ENCODE measurements at regions not wholly inside any gene's neighbourhood (a gene's known extent, or its start where the extent isn't known, plus 50 kb on each side); places are given as distances from the start of the nearest gene placed in this dataset.

DNA sequence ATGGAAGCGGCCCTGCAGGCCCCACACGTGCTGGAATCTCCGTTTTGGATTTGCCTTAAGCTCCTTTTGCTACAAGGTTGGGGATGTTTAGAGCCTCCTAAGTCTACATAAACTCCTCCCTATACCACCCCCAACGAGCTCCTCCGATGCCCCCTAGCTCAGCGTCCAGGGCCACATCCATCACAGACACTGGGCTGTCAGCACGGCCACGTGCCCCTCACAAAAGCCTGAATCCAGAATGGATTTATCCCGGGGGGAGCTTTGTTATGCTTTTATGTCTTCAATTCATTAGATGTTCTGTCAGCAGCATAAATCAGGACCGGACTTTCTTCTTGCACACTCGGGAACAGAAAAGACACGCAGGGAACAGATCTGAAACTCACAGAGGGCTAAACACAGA is 52.6 kb upstream of the CD82 start:
- TF ChIP-seq CTCF (IDR thresholded peaks at IDR 0.05; ENCODE audit: extremely low read depth, missing control alignments), result no peak
- no peak for DNase-seq (ENCODE audit: low spot score)

GRCh38 chr11:44515048-44515447 is 50.4 kb upstream of the CD82 start:
- no peak for DNase-seq (ENCODE audit: low spot score)
- TF ChIP-seq CTCF (IDR thresholded peaks at IDR 0.05; ENCODE audit: extremely low read depth, missing control alignments), result no peak

Measured in GM20000 (cell line).